Heart left ventricle (tissue), 13 donors: ENCODE measurements at regions not wholly inside any gene's neighbourhood (a gene's known extent, or its start where the extent isn't known, plus 50 kb on each side); places are given as distances from the start of the nearest gene placed in this dataset.

Experiments used
- POLR2A ChIP-seq, 2 donors: fragments of 450-650 bp; IDR thresholded peaks; one replicate each; pipeline ENCODE4 v1.6.1; 2017; ENCODE audit warnings: antibody characterized with exemption in 2 of 2, mild to moderate bottlenecking in 2 of 2, moderate library complexity in 2 of 2
- TF ChIP-seq, protein P1 (sequence below), 12 donors: fragments of 200-600 bp; sonication (generic) in 4 of 12; IDR thresholded peaks; one replicate each; pipeline versions ENCODE4 v1.5.0 to v1.8.0; 2018 to 2022; ENCODE audit warnings: antibody characterized with exemption in 12 of 12, mild to moderate bottlenecking in 5 of 12
- donor health status: ischemic (EF 13 %, LVEDD 7.1; RV severe dilation, severe dysfunction).
- donor health status: DM: no; HTN: yes; CAD: no.
- donor health status: DM: no; HTN: no; CAD: no.
- donor health status: ischemic (EF 25% LVEDD 6.9; RV normal size, moderate dysfunction).
- donor health status: ischemic (EF 25% LVEDD 5.7; RV mildly dilated, moderate dysfunction).
- donor health status: ischemic (EF 35%, LVEDD 5.7; RV mildly dilated, moderate dysfunction).
- donor health status: nonischemic (EF 11% LVEDD 7.7; RV severe dilation, severe dysfunction).
- donor health status: DM: yes; HTN: yes; CAD: no.
- donor health status: PGD.
- donor health status: ischemic (EF 29% LVEDD 5.4; RV normal size, mild dysfunction).
- donor health status: nonischemic (EF 23%, LVEDD 6.1; RV moderate dilation, normal function).

- TF ChIP-seq POLR2A (IDR thresholded peaks at IDR 0.05) = no peak
- TF ChIP-seq, protein P1, sequence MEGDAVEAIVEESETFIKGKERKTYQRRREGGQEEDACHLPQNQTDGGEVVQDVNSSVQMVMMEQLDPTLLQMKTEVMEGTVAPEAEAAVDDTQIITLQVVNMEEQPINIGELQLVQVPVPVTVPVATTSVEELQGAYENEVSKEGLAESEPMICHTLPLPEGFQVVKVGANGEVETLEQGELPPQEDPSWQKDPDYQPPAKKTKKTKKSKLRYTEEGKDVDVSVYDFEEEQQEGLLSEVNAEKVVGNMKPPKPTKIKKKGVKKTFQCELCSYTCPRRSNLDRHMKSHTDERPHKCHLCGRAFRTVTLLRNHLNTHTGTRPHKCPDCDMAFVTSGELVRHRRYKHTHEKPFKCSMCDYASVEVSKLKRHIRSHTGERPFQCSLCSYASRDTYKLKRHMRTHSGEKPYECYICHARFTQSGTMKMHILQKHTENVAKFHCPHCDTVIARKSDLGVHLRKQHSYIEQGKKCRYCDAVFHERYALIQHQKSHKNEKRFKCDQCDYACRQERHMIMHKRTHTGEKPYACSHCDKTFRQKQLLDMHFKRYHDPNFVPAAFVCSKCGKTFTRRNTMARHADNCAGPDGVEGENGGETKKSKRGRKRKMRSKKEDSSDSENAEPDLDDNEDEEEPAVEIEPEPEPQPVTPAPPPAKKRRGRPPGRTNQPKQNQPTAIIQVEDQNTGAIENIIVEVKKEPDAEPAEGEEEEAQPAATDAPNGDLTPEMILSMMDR (IDR thresholded peaks at IDR 0.05) = no peak
These were observed 259.9 kb upstream of the NR2F2 start for GRCh38 chr15:96070636-96071035.
